ENCODE measurements at regions not wholly inside any gene's neighbourhood (a gene's known extent, or its start where the extent isn't known, plus 50 kb on each side); places are given as distances from the start of the nearest gene placed in this dataset.
"Not testable (repeated sequence)": the region's sequence is repeated elsewhere in the genome, so short reads cannot be mapped to it uniquely, and the experiment has no call there.

DNA sequence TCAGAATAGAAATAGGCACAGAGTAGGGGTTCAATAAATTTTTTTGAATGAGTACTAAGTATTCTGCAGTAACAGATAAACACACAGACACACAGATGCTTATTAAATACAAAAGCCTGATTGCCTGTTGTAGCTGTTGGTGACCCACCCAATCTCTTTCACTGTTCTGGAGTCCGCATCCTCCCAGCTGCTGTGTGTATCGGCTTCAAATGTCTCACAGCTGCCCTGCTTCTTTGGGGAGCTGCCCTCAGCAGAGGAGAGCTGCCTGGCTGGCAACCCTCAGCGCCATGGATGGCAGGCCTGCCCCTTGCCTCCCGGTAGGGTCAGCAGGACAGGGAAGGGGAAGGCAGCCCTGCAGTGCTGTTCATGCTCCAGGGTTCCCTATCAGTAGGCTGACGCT, 50.5 kb upstream of the PRNP start:
- no peak for DNase-seq

DNA sequence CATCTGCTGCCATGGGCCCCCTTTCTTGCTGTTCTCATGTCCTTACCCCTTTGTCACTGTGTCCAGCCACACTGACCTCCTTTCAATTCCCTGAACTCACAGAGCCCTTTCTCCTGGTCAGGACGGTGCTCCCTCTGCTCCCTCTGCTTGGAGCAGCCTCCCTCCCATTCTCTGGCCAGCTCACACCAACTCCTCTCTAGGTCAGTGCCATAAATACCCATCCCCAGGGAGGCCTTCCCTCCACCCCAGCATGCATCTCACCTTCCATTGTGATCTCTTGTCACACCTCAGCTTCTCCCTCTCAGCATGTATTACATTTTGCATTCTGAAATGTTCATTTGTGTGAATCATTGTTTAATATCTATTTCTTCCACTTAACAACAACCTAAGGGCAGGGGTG, 50.9 kb upstream of the PRNP start:
- DNase-seq = no peak

DNA sequence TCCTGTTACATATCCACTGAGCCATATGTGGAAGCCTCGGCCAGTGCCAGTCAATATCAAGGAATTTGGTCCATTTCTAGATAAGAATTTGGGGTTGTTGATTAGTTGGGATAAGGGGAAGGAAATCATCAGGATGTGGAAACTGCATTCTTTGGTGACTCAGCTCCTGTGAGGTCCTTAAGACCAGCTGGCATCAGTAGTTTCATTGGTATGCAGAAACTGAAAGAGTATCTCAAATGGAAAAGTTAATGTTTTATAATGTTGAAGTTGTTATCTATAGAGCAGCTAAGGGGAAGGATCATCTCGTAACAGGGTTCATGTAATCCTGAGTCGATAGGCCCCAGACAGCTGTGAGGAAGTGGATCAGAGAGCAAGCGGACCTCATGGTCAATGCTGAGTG, 52.5 kb upstream of the PRNP start:
- DNase-seq = no peak

DNA sequence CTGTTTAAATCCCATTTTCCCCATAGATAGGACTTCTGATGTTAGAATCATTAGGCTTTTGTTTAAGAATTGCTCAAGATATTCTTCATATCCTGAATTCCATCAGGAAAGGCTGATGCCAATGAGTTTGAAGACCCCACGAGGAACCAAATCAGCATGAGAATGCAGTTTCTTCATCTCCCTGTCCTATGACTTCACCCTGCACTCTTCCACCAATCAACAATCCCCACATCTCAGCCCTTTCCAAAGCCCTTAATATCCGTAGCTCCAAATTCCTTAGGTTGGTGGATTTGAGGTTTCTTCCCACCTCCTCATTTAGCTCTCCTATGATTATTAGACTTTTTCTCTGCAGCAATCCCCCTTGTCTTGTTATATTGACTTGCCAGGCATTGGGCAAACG, 52.9 kb upstream of the PRNP start:
- no peak for DNase-seq

DNA sequence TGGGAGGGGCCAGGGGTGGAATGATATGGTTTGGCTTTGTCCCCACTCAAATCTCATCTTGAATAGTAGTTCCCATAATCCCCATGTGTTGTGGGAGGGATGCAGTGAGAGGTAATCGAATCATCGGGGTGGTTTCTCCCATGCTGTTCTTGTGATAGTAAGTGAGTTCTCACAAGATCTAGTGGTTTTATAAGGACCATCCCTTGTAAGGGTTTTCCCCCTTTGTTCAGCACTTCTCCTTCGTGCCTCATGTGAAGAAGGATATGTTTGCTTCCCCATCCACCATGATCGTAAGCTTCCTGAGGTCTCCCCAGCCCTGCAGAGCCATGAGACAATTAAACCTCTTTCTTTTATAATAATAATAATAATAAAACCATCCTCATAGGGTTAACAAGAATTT, 53.4 kb upstream of the PRNP start:
- no peak for DNase-seq

DNA sequence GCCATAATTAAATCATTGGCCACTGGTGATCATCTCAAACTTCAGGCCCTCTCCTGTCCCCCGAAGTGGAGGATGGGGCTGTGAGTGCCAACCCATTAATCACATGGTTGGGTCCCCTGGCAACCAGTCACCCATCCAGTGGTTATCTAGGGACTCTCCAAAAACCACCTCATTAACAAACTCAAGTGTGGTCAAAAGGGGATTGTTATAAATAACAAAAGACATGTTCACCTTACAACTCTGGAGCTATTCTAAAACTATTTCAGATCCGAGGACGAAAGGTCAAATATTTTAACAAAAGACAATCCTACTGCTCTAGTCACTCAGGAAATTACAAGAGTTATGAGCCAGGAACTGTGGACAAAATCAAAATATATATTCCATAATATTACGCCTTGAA, 60.0 kb upstream of the PRNP start:
- no peak for DNase-seq

DNA sequence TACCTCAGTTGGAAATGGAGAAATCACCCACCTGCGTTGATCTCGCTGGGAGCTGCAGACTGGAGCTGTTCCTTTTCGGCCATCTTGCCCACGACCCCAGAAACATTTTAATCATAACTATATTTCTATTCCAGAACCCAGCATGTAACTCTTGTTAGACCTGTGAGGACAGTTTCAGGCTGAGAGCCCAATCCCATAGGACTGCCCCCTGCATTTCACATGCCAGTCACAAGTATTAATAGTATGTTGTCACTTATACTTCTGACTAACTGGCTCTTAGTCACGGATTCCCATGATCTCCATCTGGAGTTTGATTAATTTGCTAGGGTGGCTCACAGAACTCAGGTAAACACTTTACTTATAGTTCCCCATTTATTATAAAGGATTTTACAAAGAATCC, 60.6 kb upstream of the PRNP start:
- no peak for DNase-seq

DNA sequence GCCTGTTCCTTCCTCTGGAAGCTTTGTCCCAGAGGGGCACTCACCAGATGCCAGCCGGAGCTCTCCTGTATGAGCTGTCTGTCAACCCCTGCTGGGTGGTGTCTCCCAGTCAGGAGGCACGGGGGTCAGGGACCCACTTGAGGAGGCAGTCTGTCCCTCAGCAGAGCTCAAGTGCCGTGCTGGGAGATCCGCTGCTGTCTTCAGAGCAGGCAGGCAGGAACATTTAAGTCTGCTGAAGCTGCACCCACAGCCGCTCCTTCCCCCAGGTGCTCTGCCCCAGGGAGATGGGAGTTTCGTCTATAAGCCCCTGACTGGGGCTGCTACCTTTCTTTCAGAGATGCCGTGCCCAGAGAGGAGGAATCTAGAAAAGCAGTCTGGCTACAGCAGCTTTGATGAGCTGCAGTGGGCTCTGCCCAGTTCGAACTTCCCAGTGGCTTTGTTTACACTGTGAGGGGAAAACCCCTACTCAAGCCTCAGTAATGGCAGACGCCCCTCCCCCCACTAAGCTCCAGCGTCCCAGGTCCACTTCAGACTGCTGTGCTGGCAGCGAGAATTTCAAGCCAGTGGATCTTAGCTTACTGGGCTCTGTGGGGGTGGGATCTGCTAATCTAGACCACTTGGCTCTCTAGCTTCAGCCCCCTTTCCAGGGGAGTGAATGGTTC, 61.5 kb upstream of the PRNP start:
- not testable (repeated sequence) for DNase-seq

DNA sequence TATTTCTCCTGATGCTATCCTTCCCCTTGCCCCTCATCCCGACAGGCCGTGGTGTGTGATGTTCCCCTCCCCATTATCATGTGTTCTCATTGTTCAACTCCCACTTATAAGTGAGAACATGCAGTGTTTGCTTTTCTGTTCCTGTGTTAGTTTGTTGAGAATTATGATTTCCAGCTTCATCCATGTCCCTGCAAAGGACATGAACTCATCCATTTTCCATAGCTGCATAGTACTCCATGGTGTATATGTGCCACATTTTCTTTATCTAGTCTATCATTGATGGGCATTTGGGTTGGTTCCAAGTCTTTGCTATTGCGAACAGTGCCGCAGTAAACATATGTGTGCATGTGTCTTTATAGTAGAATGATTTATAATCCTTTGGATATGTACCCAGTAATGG, 67.1 kb upstream of the PRNP start:
- DNase-seq = not testable (repeated sequence)

DNA sequence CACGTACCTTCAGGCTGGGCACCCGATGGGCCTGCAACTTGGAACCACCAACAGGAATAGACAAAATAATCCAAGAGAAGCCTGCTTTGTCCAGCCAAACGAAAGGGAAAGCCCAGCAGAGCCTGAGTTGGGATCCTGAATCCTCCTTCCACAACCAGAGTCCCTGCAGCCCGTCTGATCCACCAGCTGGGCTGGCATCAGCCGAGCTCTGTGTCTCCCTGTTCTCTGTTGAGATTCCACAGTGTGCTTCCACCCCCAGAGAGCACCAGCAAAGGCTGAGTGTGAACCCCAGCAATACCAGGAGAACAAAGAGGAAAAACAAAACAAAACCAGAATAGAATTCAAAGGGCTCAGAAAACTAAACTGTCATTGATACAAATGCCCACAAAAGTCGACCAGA, 68.8 kb upstream of the PRNP start:
- DNase-seq = no peak

DNA sequence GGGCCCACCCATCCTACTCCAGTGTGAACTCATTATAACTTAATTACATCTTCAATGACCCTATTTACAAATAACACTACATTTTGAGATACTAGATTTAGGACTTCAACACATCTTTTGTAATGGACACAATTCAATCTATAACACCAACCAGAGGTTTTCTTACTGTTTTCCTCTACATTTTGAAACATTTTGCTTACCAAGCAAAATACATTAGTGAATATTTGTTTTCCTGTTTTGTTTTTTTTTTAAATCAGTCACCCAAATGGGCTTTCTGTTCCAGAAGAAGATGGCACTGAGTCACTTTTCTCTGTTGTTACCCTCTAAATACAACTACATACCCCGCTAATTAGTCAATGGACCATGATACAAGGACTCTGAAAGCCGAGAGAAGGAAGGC, 69.2 kb upstream of the PRNP start:
- no peak for DNase-seq

DNA sequence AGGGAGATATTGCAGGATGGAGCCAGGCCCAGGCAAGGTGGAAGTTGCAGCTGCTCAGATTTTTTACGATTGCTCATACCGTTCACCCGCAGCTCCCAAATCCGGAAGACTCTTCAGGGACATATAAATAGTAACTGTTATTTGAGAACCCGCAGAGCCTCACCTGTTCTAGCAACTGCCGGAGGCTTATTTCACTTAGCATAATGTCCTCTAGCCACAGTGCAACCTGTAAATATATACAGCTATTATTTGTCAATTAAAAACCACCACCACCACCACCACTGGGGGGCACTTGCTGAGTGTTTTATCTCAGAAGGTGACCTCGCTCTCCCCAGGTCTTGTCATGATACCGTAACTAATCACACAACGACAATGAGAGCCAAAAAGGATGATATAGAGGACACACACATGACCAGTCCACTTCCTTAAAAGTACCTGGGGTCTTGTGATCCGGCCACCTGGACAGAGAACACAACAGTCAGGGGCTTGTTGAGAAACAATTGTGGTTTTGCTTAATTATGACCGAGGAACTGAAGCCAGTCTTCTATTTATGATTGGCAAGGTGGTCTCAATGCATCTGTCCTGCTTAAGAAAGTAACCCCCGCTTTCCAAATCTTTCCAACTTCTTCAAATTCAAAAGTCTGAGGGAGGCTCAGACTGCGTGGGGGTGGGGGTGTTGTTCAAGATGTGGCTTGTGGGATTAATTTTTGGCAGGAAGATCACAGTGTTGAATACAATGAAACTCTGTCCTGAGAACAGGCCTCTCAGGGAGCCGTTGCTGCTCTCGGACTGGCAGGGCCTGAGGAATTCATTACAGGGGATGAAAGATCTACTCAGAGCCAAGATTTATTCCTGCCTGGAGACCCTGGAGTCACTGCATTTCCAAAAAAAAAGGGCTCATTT, 72.3 kb upstream of the PRNP start:
- peak; percentile 42 for DNase-seq

DNA sequence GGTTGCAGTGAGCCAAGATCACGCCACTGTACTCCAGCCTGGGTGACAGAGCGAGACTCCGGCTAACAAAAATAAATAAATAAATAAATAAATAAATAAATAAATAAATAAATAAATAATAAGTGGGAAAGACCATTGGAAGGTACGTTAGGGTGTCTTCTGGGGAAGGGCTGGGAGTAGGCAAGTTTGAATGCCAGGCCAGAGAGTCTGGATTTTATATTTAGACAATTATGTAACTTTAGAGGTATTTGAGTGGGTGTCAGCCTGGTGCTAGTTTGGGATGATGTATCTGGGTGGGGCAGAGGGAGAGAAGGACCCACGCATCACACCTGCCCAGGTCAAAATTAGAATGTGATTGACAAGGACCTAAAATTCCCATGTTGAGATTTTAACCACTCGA, 73.1 kb upstream of the PRNP start:
- DNase-seq = no peak

DNA sequence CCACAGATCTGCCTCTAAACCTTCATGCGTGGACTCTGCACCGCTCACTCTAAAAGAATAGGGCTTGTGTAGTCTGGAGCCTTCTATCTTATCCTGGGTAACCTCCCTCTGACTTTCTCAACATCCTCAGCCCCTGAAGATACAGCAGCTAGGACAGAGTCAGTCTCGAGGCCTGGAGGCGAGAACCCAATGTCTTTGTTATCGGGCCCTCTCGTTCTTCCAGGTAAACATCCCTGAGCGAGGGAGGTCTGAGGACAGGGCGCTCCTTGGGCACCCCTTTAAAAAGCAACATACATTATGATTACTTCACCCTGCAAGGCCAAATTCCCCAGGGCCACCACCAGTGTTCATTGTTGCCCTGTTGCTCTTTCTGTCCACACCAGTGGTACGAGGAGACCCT, 75.4 kb upstream of the PRNP start:
- DNase-seq = no peak

DNA sequence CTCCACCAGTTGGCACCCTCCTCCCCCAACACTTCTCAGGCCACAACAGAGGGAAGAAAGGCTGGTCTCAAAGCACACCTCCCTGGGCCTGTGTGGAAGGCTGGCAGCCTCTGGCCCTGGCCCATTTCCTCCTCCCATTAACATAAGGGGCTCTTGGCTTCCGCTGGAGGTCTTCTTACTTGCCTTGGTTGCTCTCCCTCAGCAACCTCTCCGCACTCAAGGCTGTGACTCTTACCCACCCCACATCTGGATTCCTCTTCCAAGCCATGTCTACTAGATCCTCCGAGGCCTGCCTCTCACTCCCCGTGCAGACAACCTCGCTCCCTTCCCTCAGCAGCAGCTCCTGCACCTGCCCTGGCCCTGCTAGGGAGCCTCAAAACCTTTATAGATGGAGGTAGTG, 76.7 kb upstream of the PRNP start:
- DNase-seq = no peak

DNA sequence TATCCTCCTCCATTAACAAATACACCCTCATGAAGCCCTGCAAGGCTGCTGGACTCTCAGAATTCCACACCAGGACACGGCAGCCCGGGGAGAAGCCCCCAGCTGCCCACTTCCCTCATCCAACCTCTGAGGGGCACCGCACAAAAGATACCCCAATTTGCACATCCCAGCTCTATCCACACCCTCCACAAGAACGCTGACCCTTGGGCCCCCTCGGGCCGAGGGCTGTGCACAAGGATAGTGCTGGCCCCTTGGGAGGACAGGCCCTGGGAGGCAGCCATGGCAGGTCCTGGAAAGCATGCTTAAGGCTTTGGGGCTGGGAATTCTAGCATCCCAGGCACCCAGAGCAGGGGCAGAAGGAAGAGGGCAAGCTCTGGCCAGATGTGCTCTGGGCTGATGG, 77.4 kb upstream of the PRNP start:
- no peak for DNase-seq

DNA sequence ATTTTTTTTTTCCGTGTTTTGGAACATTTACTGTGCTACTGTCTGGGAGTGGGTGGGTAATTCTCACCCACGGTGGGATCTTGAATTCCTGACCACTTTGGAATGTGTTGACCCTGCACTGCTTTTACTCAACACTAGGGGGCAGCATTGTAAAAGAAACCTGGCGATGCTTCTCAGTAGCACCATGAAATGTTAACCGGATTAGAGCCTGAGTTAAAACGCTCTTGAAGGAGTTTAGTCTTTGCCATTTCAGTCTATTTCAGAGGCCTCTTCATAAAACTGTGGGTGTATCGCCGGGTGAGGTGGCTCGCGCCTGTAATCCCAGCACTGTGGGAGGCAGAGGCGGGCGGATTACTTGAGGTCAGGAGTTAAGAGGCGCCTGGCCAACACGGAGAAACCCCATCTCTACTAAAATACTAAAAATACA, 79.0 kb upstream of the PRNP start:
- DNase-seq = peak; percentile 48

DNA sequence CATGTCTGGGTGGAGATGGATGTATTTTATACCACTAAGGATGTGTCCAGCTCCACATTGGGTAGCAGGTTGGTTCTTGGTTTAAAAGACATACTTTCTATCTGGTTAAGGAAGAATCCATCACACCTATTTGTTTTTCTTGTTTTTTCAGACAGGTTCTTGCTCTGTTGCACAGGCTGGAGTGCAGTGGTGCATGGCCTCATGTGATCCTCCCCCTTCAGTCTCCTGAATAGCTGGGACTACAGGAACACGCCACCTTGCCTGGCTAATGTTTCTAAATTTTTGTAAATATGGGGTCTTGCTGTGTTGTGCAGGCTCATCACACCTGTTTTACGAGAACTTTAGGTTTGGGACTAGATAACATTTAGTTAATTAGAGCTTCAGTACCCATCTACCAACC, 80.2 kb upstream of the PRNP start:
- DNase-seq = no peak

DNA sequence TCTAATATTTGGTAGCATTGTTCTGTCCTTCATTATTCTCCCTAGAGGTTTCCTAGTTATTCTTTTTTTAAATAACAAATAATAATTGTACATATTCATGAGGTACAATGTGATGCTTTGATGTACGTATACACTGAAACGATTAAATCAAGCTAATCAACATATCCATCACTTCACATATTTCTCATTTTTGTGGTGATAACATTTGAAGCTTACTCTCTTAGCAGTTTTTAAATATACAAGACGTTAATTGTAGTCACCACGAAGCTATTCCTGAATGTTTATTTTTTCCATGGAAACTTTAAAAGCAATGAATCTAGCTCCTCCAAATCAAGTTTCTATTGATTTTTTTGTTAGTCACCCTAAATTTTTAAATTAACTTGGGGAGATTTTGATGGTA, 81.1 kb upstream of the PRNP start:
- no peak for DNase-seq

DNA sequence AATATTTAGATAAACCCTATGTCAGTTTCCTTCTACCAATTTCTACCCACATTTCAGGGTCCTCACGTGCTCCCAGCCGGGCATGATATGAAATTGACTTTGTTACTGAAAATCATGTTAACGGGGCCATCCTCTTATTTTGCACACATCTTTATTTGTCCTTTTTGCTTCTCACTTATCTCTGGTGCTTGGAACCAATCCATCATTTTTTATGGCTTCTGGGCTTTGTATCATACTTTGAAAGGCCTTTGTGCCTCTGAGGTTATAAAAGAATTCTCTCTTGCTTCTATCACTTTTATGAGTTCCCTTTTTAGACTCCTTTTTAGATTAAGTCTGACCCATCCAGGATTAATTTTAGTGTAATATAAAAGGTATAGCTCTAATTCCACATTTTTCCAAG, 81.7 kb upstream of the PRNP start:
- DNase-seq = no peak

DNA sequence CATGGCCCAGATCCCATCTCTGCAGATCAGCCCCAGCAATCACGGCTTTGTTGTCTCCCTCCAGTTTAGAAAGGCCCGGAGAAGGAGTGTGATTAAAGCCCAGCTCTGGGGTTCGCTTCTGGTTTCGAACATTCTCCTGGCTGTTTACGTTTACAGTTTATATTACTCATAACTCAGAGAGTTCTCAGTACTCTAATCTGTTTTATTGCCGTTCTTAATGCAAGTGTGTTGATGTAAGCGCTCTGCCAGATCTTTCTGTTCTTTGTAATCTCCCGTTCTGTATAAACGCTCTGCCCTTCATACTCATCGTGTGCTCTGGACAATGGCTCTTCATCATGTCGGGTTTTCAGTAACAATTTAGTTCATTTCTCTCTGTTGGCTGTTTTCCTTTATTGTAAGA, 82.5 kb upstream of the PRNP start:
- no peak for DNase-seq

DNA sequence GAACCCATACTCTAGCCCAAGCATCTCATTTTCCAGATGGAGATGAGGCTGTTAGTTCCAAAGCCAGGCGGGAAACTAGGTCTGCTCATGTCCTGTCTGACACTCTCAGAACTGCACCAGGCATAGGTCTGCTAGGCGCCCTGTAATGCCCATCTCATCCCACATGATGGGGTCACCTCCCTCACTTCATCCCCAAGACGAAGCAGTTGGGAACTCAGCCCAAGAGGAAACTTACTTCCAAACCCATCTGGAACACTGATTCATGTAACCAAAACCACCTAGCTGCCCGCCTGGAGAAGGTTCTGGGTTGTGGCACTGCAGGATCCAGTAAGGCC, 84.0 kb upstream of the PRNP start:
- no peak for DNase-seq

DNA sequence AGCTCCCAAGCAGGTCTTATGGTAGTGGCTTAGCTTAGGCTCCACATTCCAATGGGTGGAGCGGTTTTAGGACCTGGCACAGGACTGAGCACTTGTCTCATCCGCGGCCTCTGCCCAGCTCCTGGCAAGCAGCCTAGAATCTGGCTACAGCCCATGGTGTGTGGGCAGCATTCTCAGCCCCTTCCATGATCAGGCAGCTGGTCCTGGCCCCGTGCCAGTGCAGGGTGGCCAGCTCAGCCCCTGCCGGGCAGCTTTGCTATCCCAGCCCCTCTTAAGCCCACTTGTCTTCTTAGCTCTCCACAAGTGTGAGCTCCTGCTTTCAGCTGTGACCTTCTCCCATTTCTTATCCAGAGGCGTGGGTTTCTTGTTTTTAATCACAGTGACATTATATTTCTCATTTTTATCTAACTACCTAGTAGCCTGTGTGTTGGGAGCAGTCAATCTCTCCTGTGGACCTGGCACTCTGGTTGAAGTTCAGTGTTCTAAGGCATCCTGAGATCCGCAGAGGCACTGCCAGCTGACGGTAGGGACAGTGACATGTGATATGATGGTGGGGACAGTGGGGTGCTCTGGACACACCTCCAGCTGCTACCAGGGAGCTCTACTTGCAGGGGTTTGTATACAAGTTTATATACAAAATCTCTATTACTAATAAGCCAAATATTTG, 84.5 kb upstream of the PRNP start:
- DNase-seq = no peak

DNA sequence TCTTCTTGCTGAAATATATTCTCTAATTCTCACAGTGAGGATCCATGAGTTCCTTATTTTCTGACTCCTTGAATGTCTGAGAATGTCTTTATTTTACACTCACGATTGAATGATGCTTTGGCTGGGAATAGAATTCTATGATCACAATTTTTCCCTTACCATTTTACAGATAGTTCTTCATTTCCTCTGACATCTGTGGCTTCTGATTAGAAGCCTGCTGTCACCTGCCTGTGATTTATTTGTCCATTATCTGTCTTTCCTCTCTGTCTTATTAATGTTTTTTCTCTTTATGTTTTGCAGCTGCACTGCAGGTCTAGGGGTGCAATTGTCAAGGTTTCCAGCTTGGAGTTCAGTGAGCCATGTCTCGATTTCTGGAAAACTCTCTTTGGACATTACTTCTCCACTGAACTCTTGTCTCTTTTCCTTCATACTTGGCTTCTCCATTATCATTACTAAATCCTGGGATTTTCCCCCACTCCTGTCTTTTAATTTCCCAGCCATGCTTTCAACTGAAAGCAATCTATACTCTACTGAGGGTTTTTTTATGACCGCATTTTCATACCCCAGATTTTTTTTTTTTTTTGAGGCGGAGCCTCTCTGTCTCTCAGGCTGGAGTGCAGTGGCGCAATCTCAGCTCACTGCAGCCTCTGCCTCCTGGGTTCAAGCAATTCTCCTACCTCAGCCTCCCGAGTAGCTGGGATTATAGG, 85.8 kb upstream of the PRNP start:
- DNase-seq = no peak

Data from NCI-H1694 (cell line).